ENCODE measurements at regions not wholly inside any gene's neighbourhood (a gene's known extent, or its start where the extent isn't known, plus 50 kb on each side); places are given as distances from the start of the nearest gene placed in this dataset.

DNA sequence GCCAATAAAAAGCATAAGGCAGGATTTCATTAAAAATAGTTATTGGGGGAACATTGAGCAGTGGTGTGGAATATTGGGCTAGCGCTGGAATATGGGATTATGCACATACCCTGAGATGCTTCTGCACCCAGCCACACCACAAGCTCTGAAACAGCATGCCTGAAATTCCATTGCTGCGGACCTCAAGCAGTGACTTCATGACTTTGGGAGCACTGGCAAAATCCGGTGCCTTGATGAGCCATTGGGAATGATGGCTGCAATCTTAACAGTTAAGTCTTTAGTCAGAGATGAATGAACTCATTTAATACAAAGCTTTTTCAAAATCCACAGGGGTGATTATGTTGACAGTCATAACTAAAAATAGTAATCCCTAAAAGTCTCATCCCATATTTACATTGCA is 274.7 kb upstream of the MTPN start:
- POLR2A ChIA-PET (ENCODE audit: low non-redundant PET), result no interaction called here
- CTCF ChIA-PET, result no interaction called here
- no peak for DNase-seq (ENCODE audit: low spot score)
- no peak overlapping the region for H3K27ac ChIP-seq
- TF ChIP-seq, protein P1, sequence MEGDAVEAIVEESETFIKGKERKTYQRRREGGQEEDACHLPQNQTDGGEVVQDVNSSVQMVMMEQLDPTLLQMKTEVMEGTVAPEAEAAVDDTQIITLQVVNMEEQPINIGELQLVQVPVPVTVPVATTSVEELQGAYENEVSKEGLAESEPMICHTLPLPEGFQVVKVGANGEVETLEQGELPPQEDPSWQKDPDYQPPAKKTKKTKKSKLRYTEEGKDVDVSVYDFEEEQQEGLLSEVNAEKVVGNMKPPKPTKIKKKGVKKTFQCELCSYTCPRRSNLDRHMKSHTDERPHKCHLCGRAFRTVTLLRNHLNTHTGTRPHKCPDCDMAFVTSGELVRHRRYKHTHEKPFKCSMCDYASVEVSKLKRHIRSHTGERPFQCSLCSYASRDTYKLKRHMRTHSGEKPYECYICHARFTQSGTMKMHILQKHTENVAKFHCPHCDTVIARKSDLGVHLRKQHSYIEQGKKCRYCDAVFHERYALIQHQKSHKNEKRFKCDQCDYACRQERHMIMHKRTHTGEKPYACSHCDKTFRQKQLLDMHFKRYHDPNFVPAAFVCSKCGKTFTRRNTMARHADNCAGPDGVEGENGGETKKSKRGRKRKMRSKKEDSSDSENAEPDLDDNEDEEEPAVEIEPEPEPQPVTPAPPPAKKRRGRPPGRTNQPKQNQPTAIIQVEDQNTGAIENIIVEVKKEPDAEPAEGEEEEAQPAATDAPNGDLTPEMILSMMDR (conservative IDR thresholded peaks at IDR 0.05; ENCODE audit: low read depth), result no peak

DNA sequence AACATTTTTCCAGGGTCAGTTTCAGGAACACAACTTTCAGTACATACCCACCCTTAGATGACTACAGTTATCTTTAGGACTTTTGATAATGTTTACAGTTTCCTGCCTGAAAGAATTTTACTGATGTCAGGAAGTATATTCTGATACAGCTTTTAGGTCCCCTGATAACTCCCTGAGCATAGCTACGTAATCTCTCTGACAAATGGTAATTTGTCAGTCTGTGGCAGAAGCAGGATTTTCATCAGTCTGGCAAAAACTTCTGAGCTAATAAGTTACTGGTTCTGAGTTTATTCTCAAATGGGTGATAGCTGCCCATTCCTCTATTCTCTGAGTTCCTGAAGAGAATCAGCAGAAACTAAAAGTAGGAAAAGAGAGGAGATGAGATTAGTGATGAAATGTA is 270.1 kb upstream of the MTPN start:
- TF ChIP-seq, protein P1 (conservative IDR thresholded peaks at IDR 0.05; ENCODE audit: low read depth), result no peak
- CTCF ChIA-PET, result interaction anchor here (0.6 kb wide), 1 partner anchor 1131 kb away, joined by 3 read pairs; no protein-coding TSS in a partner anchor
- H3K27ac ChIP-seq, result no peak overlapping the region
- no peak for DNase-seq (ENCODE audit: low spot score)
- POLR2A ChIA-PET (ENCODE audit: low non-redundant PET), result no interaction called here

DNA sequence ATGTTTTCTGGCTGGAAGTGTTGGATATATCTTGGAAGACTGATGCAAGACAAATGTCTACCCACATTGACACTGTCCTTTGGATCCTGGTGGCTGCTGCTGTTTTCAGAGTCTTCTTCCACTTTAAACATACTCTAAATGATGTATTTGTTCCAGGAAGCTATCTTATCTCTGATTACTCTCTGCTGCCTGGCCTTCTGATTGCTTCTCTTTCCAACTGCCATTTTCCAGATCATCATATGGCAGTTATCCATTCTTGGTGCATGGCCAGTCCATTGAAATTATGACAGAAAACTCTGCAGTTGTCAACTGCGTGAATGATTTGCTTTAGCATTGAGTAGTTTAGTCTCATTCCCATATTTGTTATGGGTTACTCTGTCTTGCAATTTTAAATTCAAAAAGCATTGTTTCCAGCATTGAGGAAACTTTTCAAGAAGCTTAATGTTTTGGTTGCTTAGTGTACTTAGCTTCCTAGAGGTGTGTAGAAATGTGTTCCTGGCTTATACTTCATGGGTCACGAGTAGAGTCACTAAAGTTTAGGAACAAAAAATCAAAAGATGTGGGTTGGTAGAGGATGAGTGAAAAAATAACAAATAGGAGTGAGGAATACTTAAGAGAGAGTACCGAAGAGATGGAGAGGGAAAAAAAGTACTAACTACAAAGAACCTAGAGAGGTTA is 268.3 kb upstream of the MTPN start:
- H3K27ac ChIP-seq, result no peak overlapping the region
- TF ChIP-seq, protein P1 (conservative IDR thresholded peaks at IDR 0.05; ENCODE audit: low read depth), result no peak
- DNase-seq (ENCODE audit: low spot score), result no peak
- ChIA-PET POLR2A (ENCODE audit: low non-redundant PET) (no interaction called here), CTCF (no interaction called here)

DNA sequence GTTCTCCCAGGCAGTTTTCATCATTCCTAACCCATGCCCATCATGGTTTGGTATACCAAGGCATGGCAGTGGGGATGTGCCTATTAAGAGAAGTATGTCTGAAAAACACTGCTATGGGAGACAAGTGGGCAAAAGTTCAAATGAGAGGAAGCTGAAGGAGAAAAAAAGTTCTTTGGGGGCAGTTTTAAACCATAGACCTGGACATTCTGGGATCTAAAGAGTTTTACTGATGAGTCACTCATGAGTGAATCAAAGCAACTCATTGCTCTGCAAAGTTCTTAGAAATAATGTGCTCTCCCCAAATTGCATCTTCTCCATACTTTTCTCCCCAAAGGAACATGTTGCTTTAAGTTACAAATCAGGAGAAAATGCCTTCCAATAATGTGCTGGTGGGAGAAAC is 256.9 kb upstream of the MTPN start:
- no peak overlapping the region for H3K27ac ChIP-seq
- no peak for DNase-seq (ENCODE audit: low spot score)
- ChIA-PET CTCF (no interaction called here), POLR2A (ENCODE audit: low non-redundant PET) (no interaction called here)
- TF ChIP-seq, protein P1 (conservative IDR thresholded peaks at IDR 0.05; ENCODE audit: low read depth), result no peak

DNA sequence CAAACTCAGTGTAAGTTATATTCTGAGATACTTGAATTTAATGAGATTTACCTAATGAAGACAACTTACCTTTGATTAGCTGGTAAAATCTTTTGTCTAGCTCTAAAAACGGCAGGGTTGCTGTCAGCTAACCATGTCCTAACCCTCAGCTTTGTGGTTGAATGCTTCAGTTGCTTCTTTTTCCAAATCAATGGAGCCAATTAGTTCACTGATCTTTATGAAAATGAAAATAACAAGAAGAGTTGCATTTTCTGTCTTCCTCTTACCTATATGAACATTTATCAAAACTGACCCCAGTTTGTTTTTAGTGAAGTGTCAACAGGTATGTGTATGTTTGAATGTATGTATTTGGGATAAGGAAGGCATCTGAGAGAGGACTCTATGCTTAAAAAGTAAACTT is 253.1 kb upstream of the MTPN start:
- TF ChIP-seq, protein P1 (conservative IDR thresholded peaks at IDR 0.05; ENCODE audit: low read depth), result no peak
- CTCF ChIA-PET, result no interaction called here
- DNase-seq (ENCODE audit: low spot score), result no peak
- H3K27ac ChIP-seq, result no peak overlapping the region
- POLR2A ChIA-PET (ENCODE audit: low non-redundant PET), result no interaction called here

DNA sequence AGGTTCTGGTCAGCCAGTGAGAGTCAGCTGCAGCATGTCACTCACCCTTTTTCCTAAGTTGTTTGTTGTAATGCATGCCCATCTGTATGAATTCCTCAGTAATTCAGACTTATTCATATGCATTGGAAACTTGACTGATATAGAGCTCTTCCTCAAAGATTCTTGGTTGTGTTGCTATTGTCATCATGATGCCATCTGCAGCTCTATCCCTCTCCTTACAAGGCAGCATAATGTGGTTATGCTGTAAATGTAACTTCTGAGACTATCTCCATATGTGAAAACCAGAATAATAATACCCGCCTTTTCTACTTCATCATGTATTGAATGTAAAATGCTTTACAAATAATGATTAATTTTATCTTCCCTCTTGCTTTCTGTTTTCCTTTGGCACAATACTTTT is 252.6 kb upstream of the MTPN start:
- H3K27ac ChIP-seq, result no peak overlapping the region
- DNase-seq (ENCODE audit: low spot score), result no peak
- CTCF ChIA-PET, result no interaction called here
- POLR2A ChIA-PET (ENCODE audit: low non-redundant PET), result no interaction called here
- TF ChIP-seq, protein P1 (conservative IDR thresholded peaks at IDR 0.05; ENCODE audit: low read depth), result no peak

Measured in RWPE1 (cell line).